Putamen (tissue), 1 donor: ENCODE measurements at regions not wholly inside any gene's neighbourhood (a gene's known extent, or its start where the extent isn't known, plus 50 kb on each side); places are given as distances from the start of the nearest gene placed in this dataset.

Experiments
- DNase-seq: peaks from one replicate; pipeline ENCODE4 v3.0.0-alpha.2; 2016; ENCODE audit warnings: low spot score

GRCh38 chr5:125138266-125138665 lies 391.8 kb upstream of the ZNF608 start:
- DNase-seq = no peak

DNA sequence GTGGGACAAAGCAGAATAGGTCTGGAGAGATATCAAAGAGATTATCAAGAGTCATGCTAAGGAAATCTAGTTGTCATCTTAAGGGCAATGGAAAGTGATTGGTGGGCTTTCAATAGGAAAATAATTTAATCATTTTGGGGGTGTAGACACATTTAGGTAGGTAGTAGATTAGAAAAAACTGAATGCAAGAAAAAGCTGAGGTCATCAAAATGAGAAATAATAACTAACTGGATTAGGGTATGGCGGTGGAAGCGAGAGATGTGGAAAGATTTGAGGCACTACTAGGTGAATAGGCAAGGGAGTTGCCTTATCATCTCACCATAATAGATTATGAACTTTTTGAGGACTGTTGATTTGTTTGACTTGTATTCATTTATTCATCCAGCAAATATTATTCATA lies 393.2 kb upstream of the ZNF608 start:
- no peak for DNase-seq

DNA sequence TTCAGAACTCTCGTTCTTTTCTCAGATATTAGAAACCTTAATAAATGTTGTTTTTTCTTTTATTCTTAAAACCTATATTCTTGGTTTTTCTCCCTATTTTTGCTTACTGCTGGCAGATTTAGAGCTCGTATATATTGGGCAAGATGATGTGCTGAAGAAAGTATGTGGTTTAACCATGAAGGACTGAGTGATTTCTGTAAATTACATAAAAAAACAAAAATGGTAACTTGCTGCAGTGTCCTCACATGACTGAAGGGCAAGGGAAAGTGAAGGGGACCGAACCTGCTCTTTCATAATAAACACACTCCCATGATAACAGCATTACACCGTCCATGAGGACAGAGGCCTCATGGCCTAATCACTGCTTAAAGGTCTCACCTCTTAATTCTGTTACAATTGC lies 393.8 kb upstream of the ZNF608 start:
- no peak for DNase-seq

DNA sequence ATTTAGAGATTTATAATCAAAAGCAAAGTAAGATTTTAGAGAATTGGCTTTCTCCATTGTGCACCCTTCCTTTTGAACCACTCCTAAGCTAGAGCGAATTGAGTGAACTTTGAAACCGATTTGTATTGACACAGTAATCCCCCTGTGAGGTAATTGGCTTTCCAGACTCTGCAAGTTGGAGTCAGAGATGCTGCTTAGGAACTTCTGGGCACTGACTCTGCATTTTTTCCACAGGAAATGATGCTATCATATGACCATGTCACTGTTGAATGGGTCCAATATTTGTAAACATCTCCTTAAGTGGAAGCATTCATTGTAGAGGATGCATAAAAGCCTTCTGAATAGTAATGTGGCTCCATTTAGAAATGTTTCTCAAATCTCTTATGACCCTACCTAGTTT lies 394.4 kb upstream of the ZNF608 start:
- DNase-seq = peak; percentile 11

DNA sequence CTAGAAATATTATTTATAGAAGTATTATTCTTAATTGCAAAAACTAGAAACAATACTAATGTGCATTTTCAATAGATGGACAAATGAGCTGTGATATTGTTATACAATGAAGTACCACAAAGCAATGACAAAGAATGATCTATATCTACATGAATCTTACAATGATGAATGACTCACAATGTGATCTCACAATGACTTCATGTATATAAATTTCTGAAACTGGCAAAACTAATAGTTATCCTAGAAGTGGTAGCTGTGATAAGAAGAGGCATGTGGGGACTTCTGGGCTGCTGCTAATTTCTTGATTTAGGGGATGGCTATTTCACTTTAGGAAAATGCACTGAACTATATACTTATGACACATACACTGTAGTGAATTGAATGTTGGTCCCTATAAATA lies 396.0 kb upstream of the ZNF608 start:
- no peak for DNase-seq

DNA sequence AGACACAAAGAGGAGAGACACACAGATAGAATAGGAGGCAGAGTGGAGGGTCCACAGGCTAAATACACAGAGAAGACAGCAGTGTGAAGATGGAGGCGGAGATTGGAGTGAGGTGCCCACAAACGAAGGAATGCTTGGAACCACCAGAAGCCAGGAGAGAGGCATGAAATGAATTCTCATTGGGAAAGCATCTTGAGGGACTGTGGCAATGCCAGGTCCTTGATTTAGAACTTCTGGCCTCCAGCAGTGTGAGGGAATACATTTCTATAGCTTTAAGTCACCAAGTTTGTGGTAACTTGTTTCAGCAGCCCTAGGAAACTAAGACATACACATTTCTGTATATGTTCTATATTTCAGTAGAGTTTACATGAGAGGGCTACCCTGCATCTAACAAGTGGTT lies 396.6 kb upstream of the ZNF608 start:
- no peak for DNase-seq

- DNase-seq = no peak
Measured at GRCh38 chr5:125148076-125148475, 401.6 kb upstream of the ZNF608 start.

- DNase-seq = no peak
Measured at GRCh38 chr5:125148706-125149105, 402.3 kb upstream of the ZNF608 start.

- no peak for DNase-seq
Measured at GRCh38 chr5:125149110-125149509, 402.7 kb upstream of the ZNF608 start.

DNA sequence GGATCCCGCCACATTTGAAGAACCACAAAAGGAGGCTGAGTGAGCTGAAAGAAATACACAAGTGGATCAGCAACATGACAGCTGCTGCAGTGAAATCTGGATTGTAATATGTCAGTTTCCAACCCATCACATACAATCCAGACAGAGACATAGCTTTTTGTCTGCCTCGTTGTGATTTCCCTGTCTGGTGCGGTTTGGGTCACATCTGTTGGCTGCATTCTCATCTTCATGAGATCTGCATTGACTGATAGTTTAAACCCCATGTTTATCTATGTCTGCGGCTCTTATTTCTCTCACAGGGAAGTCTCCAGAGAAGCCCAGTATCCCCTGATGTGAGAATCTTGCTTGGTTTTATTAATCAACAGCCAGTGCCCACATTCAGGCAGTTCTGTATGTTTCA lies 403.1 kb upstream of the ZNF608 start:
- no peak for DNase-seq

- DNase-seq = no peak
Measured at GRCh38 chr5:125150041-125150669, 403.7 kb upstream of the ZNF608 start.

DNA sequence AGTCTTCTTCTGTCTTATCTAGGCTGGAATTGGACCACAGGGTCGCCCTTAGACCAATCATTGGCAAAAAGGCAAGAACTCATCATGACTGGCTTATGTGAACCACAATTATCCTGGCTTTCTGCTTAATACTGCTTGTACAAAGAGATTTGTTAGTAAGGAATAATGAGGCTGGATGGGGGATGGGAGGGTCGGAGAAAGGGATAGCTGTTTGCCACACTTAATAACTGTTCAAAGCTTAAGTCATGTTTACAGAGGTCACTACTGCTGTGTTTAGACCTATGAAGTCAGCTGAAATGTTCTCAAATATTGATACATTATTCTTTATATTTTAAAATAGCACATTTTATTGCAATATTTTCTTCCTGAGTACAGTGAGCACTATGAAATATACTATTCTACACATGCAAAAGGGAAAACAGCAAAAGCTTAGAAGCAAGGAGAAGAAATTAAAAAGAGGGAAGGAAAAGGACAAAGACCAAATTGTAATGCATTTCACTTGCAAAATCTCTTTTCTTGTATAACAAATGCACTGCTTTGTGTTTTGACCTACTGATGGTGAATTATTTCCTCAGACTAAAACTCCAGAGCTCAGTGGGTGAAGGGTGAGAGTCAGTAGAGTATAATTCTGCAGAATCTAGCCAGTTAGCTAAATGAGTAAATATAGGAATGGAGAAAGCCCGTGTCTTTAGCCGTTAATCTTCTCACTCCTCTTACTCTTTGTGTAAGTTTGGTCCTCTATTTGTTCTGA lies 404.9 kb upstream of the ZNF608 start:
- peak; percentile 38 for DNase-seq

GRCh38 chr5:125152044-125152443 lies 405.6 kb upstream of the ZNF608 start:
- no peak for DNase-seq

GRCh38 chr5:125152461-125153189 lies 406.2 kb upstream of the ZNF608 start:
- no peak for DNase-seq

DNA sequence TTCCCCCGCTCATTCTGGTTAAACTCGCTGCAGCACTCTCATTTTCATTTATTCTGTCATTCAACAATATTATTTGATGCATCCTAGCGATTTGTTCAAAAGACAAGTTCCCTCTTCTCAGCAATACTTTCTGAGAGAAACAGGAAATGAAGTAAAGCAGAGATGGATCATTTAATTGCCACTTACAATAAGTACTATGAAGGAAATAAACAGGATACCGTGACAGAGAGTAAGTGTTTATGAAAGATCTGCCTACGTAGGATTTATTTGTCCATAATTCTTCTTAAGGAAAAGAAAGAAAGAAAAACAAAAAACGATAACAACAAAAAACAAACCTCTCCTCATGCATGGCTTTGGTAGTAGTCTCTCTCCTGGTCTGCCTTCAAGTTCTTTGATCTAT lies 406.8 kb upstream of the ZNF608 start:
- no peak for DNase-seq

DNA sequence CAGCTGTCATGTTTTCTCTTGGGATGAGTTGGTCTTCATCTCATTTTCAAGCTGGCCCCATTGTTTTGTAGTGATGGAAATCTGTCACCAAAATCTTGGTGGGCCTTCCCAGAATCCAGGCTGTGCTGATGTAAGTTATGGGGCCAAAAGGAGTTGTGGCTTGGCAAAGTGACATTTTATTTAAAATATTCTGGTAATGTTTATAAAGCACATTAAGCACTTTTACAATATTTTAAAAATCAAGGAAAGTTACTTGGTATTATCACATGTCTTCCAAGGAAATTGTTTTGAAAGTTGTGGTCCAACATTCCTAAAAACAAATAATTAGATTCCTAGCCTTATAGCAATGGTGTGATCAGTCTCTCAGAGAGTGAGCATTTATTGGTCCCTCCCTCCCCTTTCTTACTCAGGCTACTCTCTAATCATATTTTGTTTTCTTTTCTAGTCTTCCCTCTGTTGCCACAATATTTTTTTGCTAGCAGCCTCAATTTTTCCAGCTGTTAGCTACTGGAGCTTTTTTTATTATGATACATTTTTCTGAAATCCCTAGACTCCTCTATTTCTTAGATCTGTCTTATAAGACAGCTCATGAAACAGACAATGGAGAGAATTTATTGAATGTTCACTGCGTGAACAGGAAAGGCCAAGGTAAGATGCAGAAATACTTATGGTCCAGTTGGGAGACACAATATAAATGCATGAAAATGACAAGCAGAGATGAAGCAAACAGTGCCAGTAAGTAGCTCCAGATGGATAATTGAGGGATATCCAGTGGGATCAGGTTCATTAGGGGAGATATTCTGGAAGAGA lies 408.1 kb upstream of the ZNF608 start:
- no peak for DNase-seq

DNA sequence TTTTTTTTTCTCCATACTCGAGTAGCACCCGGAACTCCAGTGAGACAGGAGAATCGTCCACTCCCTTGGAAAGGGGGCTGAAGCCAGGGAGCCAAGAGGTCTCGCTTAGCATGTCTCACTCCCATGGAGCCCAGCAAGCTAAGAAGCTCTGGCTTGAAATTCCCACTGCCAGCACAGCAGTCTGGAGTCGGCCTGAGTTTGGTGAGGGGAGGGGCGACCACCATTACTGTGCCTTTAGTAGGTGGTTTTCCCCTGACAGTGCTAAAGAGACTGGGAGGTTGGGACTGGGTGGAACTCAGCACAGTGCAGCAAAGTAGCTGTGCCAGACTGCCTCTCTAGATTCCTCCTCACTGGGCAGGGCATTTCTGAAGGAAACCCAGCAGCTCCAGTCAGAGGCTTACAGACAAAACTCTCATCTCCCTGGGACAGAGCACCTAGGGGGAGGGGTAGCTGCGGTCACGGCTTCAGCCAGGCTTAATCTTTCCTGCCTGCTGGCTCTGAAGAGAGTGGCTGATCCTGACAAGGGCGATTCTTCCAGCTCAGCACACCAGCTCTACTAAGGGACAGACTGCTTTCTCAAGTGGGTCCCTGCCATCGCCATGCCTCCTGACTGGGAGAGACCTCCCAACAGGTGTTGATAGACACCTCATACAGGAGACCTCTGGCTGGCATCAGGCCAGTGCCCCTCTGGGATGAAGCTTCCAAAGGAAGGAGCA lies 414.5 kb upstream of the ZNF608 start:
- DNase-seq = no peak

GRCh38 chr5:125162714-125163113 lies 416.3 kb upstream of the ZNF608 start:
- DNase-seq = no peak

DNA sequence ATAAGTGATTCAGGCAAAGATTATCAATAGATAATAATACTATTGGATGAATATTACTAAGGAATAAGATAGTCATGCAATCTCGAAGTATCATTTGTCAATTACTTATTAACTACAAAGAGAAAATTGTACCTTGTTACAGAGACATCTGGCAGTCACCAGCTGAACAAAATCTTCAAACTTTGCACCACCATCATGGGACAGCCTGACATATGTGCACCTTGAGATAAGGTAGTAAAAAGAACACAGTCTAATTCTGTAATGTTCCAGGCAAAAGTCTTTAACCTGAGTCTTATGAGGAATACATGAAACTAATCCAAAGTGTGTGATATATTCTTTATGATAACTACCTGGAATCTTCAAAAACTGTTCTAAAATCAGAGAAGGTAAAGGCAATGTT lies 423.0 kb upstream of the ZNF608 start:
- no peak for DNase-seq

- no peak for DNase-seq
Measured at GRCh38 chr5:125171641-125172040, 425.2 kb upstream of the ZNF608 start.

DNA sequence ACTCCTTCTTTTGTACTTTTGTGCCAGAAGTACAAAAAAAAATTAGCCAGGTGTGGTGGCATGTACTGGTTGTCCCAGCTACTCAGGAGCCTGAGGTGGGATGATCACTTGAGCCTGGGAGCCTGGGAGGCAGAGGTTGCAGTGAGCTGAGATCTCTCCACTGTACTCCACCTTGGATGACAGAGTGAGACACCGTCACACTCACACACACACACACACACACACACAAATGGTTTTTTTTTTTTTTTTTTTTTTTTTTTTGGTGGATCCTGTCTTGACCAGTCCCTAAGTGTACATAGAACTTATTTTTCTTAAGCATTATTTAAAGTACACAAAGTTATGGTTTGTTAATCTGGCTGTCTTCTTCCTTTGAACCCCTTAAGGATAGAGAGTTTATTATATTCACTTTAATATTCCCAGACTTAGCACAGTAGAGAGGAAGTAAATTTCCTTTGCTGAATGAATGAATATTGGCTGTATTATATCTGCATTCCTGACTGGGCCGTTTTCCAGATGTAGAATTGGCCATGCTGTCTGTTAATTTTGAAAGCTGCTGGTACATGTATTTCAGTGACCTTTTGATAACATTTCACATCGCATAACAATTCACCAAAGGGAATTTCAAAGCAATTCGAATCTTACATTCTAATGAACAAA lies 429.0 kb upstream of the ZNF608 start:
- DNase-seq = no peak
